ENCODE measurements at regions not wholly inside any gene's neighbourhood (a gene's known extent, or its start where the extent isn't known, plus 50 kb on each side); places are given as distances from the start of the nearest gene placed in this dataset.

DNA sequence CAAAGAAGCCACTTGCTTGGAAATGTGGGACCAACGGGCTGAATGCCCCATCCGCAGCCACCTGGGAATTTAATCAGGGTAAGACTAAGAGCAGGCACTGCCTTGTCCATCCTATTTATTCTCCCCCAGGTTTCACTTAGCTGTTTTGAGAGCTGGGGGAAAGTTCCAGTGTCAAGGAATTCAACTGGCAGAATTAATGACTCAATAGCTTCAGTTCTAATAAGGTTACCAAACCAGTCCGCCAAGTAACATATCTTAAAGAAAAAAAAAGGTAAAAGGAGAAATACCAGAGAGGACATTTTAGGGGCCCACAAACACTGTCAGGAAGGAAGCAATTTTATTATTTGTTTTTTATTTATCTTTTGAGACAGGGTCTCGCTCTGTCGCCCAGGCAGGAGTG, 157.6 kb upstream of the SOD1 start:
- no peak overlapping the region for H3K4me3 ChIP-seq (ENCODE audit: low read depth, low read length)
- no peak for TF ChIP-seq CTCF (IDR thresholded peaks at IDR 0.05; ENCODE audit: low read depth, low read length, missing control alignments)
- no peak for DNase-seq (ENCODE audit: low read depth)
- in situ Hi-C loops (cut with HindIII; ENCODE audit: low sequenced_read_pairs) = no loop called here

DNA sequence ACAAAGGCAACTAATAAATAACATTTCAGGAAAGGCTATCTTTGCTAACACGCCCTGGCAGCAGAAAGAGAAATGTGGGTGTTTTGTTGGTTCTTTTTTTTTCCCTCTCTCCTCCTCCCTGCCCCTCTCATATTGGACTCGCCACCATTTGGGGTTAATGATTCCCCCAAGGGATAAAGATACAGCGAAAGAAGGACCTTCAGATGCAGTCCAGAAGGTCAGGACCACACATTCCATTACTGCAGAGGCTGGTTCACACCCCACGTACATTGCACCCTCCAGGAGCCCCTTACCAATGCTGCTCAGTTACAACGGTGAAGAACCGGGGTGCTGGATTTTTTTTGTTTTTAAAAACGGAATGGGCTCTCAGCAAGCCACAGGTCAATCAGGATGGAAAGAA, 156.9 kb upstream of the TIAM1 start:
- no peak overlapping the region for H3K4me3 ChIP-seq (ENCODE audit: low read depth, low read length)
- no peak for TF ChIP-seq CTCF (IDR thresholded peaks at IDR 0.05; ENCODE audit: low read depth, low read length, missing control alignments)
- in situ Hi-C loops (cut with HindIII; ENCODE audit: low sequenced_read_pairs) = no loop called here
- DNase-seq (ENCODE audit: low read depth) = no peak

GRCh38 chr21:31500071-31500470, 156.0 kb upstream of the TIAM1 start:
- DNase-seq (ENCODE audit: low read depth) = no peak
- no peak for TF ChIP-seq CTCF (IDR thresholded peaks at IDR 0.05; ENCODE audit: low read depth, low read length, missing control alignments)
- in situ Hi-C loops (cut with HindIII; ENCODE audit: low sequenced_read_pairs) = no loop called here
- no peak overlapping the region for H3K4me3 ChIP-seq (ENCODE audit: low read depth, low read length)

DNA sequence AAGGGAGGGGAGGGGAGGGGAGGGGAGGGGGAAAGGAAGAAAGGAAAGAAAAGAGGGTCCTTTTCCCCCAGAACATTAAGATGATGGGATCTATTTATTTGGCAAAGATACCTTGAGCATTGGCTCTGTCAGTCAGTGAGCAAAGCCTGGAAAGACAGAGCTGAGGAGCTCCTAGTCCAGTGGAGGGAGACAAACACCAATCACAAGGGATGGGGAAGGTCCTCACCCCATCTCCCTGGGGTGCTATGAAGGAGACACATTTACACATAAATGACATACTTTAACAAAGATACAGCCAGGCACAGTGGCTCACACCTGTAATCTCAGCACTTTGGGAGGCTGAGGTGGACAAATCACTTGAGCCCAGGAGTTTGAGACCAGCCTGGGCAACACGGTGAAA, 154.9 kb upstream of the TIAM1 start:
- no peak for DNase-seq (ENCODE audit: low read depth)
- in situ Hi-C loops (cut with HindIII; ENCODE audit: low sequenced_read_pairs) = no loop called here
- TF ChIP-seq CTCF (IDR thresholded peaks at IDR 0.05; ENCODE audit: low read depth, low read length, missing control alignments) = no peak
- no peak overlapping the region for H3K4me3 ChIP-seq (ENCODE audit: low read depth, low read length)

DNA sequence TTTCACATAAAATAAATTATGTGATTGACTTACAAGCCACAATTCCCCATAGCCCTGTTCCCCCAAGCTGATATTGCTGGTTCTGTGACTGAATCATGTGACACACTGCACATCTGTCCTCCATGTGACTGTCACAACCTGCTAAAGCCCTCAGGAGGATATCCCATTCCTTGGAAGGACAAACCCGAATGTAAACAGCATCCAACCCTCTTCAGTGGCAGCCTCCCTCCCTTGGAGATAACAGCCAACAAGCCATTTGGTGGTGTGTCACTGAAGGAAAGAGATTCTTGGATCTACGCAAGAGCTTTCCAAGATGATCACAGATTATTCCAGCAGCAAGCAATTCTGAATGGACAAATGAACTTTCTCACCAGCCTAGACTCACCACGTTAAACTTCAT, 153.9 kb upstream of the TIAM1 start:
- in situ Hi-C loops (cut with HindIII; ENCODE audit: low sequenced_read_pairs) = no loop called here
- TF ChIP-seq CTCF (IDR thresholded peaks at IDR 0.05; ENCODE audit: low read depth, low read length, missing control alignments) = no peak
- no peak for DNase-seq (ENCODE audit: low read depth)
- H3K4me3 ChIP-seq (ENCODE audit: low read depth, low read length) = no peak overlapping the region

DNA sequence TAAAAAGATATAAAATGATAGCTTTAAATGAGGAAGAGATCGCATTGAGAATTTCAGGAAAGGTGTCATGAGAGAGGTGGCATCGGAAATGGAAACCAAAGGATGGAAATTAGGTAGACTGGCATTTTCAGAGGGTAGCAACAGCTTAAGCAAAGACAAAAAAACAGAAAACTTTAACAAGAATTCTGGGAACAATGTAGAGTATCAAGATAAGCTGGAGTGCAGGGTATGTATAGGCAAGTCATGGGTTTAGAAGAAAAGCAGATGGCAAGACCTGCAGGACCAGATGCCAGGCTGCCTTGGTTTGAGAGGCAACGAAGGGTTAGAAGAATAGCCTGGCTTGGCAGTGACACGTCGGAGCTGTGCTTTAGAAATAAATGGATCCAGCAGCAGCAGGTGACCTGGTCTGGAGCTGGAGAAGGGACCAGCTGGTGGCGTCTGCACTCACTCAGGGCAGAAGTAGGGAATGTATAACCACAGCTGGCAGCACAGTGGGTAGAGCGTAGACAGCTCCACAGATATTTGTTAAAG, 149.4 kb upstream of the TIAM1 start:
- in situ Hi-C loops (cut with HindIII; ENCODE audit: low sequenced_read_pairs) = no loop called here
- TF ChIP-seq CTCF (IDR thresholded peaks at IDR 0.05; ENCODE audit: low read depth, low read length, missing control alignments) = no peak
- H3K4me3 ChIP-seq (ENCODE audit: low read depth, low read length) = no peak overlapping the region
- DNase-seq (ENCODE audit: low read depth) = no peak

- in situ Hi-C loops (cut with HindIII; ENCODE audit: low sequenced_read_pairs) = no loop called here
- no peak for TF ChIP-seq CTCF (IDR thresholded peaks at IDR 0.05; ENCODE audit: low read depth, low read length, missing control alignments)
- no peak for DNase-seq (ENCODE audit: low read depth)
- H3K4me3 ChIP-seq (ENCODE audit: low read depth, low read length) = no peak overlapping the region
Observed at GRCh38 chr21:31491617-31492016, 147.6 kb upstream of the TIAM1 start.

Measured in astrocyte of the cerebellum (primary cell).